Activated CD8-positive, alpha-beta memory T cell treated with anti-CD3 and anti-CD28 coated beads for 1 hour (primary cell): ENCODE measurements at regions not wholly inside any gene's neighbourhood (a gene's known extent, or its start where the extent isn't known, plus 50 kb on each side); places are given as distances from the start of the nearest gene placed in this dataset.
"Not testable (repeated sequence)": the region's sequence is repeated elsewhere in the genome, so short reads cannot be mapped to it uniquely, and the experiment has no call there.

ENCODE experiments used
- DNase-seq, 2 donors: peaks; one replicate each; pipeline ENCODE4 v3.0.0-alpha.2; 2020; ENCODE audit warnings: low read depth in 1 of 2; ENCODE audit errors: extremely low read depth in 1 of 2

GRCh38 chr5:138649316-138649720, 74.1 kb upstream of the HSPA9 start:
- DNase-seq, result no peak

GRCh38 chr5:138648841-138649240, 73.6 kb upstream of the HSPA9 start:
- no peak for DNase-seq

DNA sequence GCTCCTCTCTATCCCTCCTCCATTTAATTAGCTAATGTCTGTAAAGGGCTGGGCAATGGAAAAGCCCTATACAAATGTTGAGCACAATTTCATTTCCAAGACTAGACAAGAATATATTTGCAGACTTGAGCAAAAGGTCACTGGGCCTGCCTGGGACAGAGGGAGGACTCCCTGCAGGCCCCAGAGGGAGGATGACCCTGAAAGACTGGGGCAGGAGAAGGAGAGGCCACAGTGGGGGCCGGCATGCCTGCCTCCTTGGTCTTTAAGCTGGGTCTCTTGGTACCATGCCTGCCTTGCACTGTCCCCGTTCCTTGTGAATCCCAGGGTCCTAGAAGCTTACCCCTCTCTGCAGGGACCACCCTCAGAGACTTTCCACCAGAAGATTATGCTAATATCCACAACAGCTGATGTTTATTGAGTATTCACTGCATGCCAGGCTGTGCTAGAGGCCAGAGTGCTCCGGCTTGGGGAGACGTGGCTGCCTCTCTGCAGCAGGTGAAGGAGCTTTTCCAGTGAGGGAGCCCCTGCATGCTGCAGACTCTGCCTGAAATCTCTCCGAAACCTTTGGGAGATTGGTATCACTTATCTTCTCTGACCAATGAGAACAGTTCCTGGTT, 72.7 kb upstream of the HSPA9 start:
- no peak for DNase-seq

- no peak for DNase-seq
These were observed 72.1 kb upstream of the HSPA9 start for GRCh38 chr5:138647261-138647788.

GRCh38 chr5:138646671-138647070, 71.5 kb upstream of the HSPA9 start:
- DNase-seq, result no peak

DNA sequence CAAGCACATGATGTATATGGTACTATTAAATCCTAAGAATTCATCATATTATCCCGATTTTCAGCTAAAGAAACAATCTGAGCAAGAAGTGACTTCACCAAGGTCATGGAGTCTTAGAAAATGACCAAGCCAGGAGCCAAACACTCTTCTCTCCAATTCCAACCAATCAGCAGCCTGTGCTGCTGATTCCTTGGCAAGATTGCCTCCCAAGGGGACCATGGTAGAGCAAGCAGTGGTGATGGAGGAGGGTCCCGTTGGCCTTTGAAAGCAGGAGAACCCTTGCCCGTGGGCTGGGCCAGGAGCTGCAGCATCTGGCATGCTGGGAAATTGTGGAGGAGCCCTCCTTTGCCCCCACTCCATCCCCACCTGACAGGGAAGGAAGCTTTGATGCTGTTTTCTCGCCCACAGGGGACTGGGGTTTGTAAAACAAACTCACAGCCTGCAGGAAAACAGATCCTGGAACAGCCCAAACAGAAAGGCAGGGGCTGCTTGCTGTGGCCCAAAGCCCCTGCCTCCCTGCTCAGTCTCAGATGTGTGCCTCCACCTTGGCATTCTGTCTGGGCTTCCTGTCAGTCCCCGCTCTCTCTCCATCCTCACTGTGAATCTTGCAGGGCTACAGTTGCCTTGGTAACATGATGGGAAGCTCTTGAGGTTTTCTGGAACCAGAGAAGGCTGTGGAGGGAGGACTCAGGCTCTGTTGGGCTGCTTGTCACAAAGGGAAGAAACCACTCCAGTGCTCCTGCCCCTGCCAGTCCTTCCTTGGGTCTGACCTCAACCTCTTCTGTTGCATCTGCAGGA, 70.8 kb upstream of the HSPA9 start:
- no peak for DNase-seq

GRCh38 chr5:138643040-138643791, 68.0 kb upstream of the HSPA9 start:
- DNase-seq, result no peak

- peak; percentile 19 to 57 for DNase-seq
These were observed 66.5 kb upstream of the HSPA9 start for GRCh38 chr5:138641547-138642298.

- no peak for DNase-seq
These were observed 65.5 kb upstream of the HSPA9 start for GRCh38 chr5:138640646-138641254.

DNA sequence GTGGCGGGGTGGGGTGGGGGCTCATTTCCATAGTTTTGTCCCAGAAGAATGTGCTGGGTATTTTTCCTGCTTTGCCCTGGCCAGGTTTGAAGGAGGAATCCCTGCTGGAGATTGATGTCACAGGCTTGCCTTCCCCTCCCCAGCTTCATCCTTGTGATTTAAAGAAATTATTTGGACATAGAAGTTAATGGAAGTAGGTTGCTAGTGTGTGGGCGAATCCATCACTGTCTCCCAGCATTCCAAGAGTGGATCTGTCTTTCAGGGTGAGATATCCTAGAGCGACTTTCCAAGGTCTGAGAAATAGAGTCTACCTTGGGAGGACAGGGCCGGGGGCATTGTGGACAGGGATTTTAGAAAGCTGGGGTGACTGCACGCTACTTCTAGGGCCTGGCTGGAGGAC, 64.9 kb upstream of the HSPA9 start:
- no peak for DNase-seq

- no peak for DNase-seq
These were observed 64.1 kb upstream of the HSPA9 start for GRCh38 chr5:138639326-138639725.

DNA sequence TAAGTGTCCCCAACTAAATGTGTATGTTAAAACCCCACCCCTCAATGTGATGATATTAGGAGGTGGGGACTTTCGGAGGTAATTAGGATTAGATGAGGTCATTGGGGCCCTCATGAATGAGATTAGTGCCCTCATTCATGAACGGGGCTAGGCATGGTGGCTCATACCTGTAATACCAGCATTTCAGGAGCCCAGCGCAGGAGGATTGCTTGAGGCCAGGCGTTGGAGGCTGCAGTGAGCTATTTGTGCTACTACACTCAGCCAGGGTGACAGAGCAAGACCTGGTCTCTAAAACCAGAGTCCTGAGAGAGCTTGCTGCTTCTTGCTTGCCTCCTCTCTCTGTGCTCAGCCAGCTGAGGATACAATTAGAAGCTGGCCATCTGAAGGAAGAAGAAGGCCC, 62.1 kb upstream of the HSPA9 start:
- DNase-seq, result no peak

- DNase-seq, result no peak
These were observed 61.3 kb upstream of the HSPA9 start for GRCh38 chr5:138636398-138636944.

- no peak for DNase-seq
These were observed 60.5 kb upstream of the HSPA9 start for GRCh38 chr5:138635708-138636107.

DNA sequence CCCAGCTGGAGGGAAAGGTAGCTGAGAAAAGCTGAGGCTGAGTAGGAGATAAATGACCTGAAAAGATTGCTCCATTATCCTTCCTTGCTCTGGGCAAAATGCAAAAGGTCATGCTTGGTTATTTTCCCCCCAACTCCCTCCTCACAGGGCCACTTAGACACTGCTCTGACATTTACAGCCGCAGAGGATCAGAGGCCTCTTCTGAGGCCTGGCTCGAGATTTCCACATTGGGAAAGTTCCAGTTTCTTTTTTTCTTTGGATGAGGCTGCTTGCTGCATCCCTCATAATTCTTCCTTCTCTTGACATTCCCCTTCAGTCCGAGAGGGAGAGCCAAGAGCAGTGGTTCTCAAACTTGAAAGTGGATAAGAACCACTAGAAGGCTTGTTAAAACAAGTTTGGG, 60.1 kb upstream of the HSPA9 start:
- no peak for DNase-seq

- not testable (repeated sequence) for DNase-seq
These were observed 59.6 kb upstream of the HSPA9 start for GRCh38 chr5:138634804-138635203.

- no peak for DNase-seq
These were observed 57.8 kb upstream of the HSPA9 start for GRCh38 chr5:138632900-138633489.

DNA sequence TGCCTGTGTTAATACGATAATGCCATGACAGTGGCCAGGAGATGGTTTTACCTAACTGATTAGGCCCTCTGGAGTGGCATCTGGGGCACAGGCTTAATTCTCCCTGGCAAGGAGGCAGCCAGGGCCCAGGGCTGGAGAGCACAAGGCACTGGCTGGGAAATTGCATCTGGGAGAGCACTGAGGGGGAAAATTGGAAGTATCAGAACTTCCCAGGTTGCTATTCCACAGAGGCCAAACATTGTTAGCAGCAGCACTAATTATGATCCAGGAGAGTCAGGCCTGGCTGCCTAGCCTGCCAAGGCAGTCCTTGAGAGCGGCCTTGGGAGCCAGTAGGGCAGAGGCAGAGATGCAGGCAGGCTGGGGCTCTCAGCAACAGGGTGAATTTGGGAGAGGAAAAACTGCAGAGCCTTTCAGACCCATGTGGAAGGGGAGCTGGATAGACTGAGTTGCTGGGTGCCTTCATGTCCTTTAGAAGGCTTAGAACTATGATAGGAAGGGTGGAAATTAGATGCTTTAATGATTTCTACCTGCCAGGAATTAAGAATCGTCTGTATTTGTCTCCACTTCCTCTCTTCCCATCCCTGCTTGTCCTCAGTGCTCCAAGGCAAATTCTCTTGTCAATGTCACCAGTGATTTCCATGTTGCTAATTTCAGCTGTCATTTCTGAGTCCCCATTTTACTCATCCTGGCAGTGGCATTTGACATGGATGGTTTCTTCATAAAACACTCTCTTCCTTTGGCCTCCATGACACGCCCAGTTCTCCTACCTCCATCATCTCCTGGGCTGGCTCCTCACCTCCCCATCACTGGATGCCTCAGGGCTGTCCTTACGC, 56.1 kb upstream of the HSPA9 start:
- no peak for DNase-seq

DNA sequence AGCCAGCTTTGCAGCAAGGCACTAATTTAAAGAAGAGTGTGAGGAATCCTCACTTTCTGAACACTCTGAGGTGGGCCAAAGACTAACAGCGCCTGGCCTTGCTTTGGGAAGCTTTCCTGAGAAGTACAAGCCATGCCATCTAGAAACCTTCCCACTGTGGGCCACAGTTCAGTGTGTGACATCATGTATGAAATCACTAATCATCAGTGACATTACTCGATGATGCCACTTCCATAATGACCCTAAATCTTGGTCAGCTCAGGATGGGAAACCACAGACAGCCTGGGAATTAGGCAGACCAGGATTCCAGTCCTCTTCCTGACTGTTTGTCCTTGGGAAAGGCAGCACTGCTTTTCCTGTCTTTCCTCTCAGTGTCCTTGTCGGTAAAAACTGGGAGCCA, 54.2 kb upstream of the HSPA9 start:
- no peak for DNase-seq
